H9 (cell line): ENCODE measurements at regions not wholly inside any gene's neighbourhood (a gene's known extent, or its start where the extent isn't known, plus 50 kb on each side); places are given as distances from the start of the nearest gene placed in this dataset.

Experiments
- DNase-seq: peaks from one replicate; pipeline ENCODE4 v3.0.0-alpha.2; 2017
- H2AFZ ChIP-seq: one replicate; pipeline ENCODE4 v1.6.1; 2013; ENCODE audit warnings: mild to moderate bottlenecking, low read length, control low read depth, moderate library complexity
- H2AK5ac ChIP-seq: 2 replicates; pipeline ENCODE4 v1.6.1; 2013; ENCODE audit warnings: low read length, control low read depth, mixed read lengths; ENCODE audit not compliant: insufficient read length
- H2BK120ac ChIP-seq: one replicate; pipeline ENCODE4 v1.6.1; 2013; ENCODE audit warnings: low read depth, mild to moderate bottlenecking, low read length, control low read depth, inconsistent platforms; ENCODE audit not compliant: poor library complexity, severe bottlenecking
- H2BK12ac ChIP-seq: 2 replicates; pipeline ENCODE4 v1.6.1; 2013; ENCODE audit warnings: low read length, control low read depth, mixed read lengths, low read depth; ENCODE audit not compliant: insufficient read length
- H2BK15ac ChIP-seq: 2 replicates; pipeline ENCODE4 v1.6.1; 2013; ENCODE audit warnings: low read depth, low read length, control low read depth
- H2BK20ac ChIP-seq: one replicate; pipeline ENCODE4 v1.6.1; 2013; ENCODE audit warnings: low read depth, mild to moderate bottlenecking, low read length, control low read depth, inconsistent platforms; ENCODE audit not compliant: poor library complexity, severe bottlenecking
- H2BK5ac ChIP-seq: 2 replicates; pipeline ENCODE4 v1.6.1; 2013; ENCODE audit warnings: low read length, control low read depth, mixed read lengths; ENCODE audit not compliant: insufficient read length
- H3K14ac ChIP-seq: 2 replicates; pipeline ENCODE4 v1.6.1; 2013; ENCODE audit warnings: low read length, control low read depth; ENCODE audit not compliant: insufficient read depth
- H3K18ac ChIP-seq: 2 replicates; pipeline ENCODE4 v1.6.1; 2013; ENCODE audit warnings: low read depth, mild to moderate bottlenecking, mixed read lengths, low read length, control low read depth; ENCODE audit not compliant: insufficient read length
- H3K23ac ChIP-seq: 2 replicates; pipeline ENCODE4 v1.6.1; 2013; ENCODE audit warnings: low read length, control low read depth, mixed read lengths, low read depth; ENCODE audit not compliant: insufficient read length
- H3K23me2 ChIP-seq: 2 replicates; pipeline ENCODE4 v1.6.1; 2013; ENCODE audit warnings: low read depth, mild to moderate bottlenecking, mixed read lengths, low read length, control low read depth; ENCODE audit not compliant: insufficient read length, poor library complexity, severe bottlenecking
- H3K27ac ChIP-seq: 2 replicates; pipeline ENCODE4 v1.5.1; 2013; ENCODE audit warnings: low read length, control low read depth, mixed read lengths, low read depth; ENCODE audit not compliant: insufficient read length
- H3K27me3 ChIP-seq: 2 replicates; pipeline ENCODE4 v1.6.1; 2013; ENCODE audit warnings: low read length, control low read depth, inconsistent platforms; ENCODE audit not compliant: insufficient read depth
- H3K4ac ChIP-seq: 2 replicates; pipeline ENCODE4 v1.6.1; 2013; ENCODE audit warnings: low read depth, mild to moderate bottlenecking, control low read depth, inconsistent platforms, low read length, moderate library complexity
- H3K4me1 ChIP-seq: 2 replicates; pipeline ENCODE4 v1.6.1; 2013; ENCODE audit warnings: low read length, control low read depth, inconsistent platforms; ENCODE audit not compliant: insufficient read depth
- H3K4me2 ChIP-seq: 2 replicates; pipeline ENCODE4 v1.6.1; 2013; ENCODE audit warnings: low read length, control low read depth, mixed read lengths; ENCODE audit not compliant: insufficient read length, insufficient read depth
- H3K56ac ChIP-seq: 2 replicates; pipeline ENCODE4 v1.6.1; 2013; ENCODE audit warnings: low read depth, mild to moderate bottlenecking, mixed read lengths, low read length, control low read depth; ENCODE audit not compliant: insufficient read length
- H3K79me1 ChIP-seq: 2 replicates; pipeline ENCODE4 v1.6.1; 2013; ENCODE audit warnings: low read depth, mild to moderate bottlenecking, moderate library complexity, low read length, control low read depth, inconsistent platforms; ENCODE audit not compliant: insufficient read depth, poor library complexity, severe bottlenecking
- H3K79me2 ChIP-seq: 2 replicates; pipeline ENCODE4 v1.6.1; 2013; ENCODE audit warnings: low read length, control low read depth, inconsistent platforms; ENCODE audit not compliant: insufficient read depth
- H3K9ac ChIP-seq: 2 replicates; pipeline ENCODE4 v1.6.1; 2013; ENCODE audit warnings: low read length, control low read depth, mixed read lengths; ENCODE audit not compliant: insufficient read length; ENCODE audit errors: extremely low read depth
- H3K9me3 ChIP-seq: one replicate; pipeline ENCODE4 v1.6.1; 2013; ENCODE audit warnings: low read depth, low read length, inconsistent platforms; ENCODE audit not compliant: control insufficient read depth
- H3T11ph ChIP-seq: one replicate; pipeline ENCODE4 v1.6.1; 2013; ENCODE audit warnings: mild to moderate bottlenecking, low read length, control low read depth, inconsistent platforms
- H4K20me1 ChIP-seq: one replicate; pipeline ENCODE4 v1.6.1; 2013; ENCODE audit not compliant: control insufficient read depth, insufficient read length, insufficient read depth
- H4K5ac ChIP-seq: 2 replicates; pipeline ENCODE4 v1.6.1; 2013; ENCODE audit warnings: low read depth, mild to moderate bottlenecking, mixed read lengths, low read length, control low read depth; ENCODE audit not compliant: insufficient read length
- H4K8ac ChIP-seq: replicated peaks from 2 replicates; pipeline ENCODE4 v1.6.1; 2013; ENCODE audit warnings: low read length, control low read depth, mixed read lengths, low read depth; ENCODE audit not compliant: insufficient read length
- H4K91ac ChIP-seq: 2 replicates; pipeline ENCODE4 v1.6.1; 2013; ENCODE audit warnings: low read depth, mild to moderate bottlenecking, moderate library complexity, mixed read lengths, low read length, control low read depth; ENCODE audit not compliant: insufficient read length
- H3K27ac Mint-ChIP-seq, 3 experiments: 2 replicates in 2 of 3; 3 replicates in 1 of 3; pipeline ENCODE4 v1.8.0; 2020 to 2021; ENCODE audit warnings: mixed read lengths in 3 of 3, mild to moderate bottlenecking in 1 of 3, moderate library complexity in 1 of 3
- H3K27me3 Mint-ChIP-seq: 2 replicates; pipeline ENCODE4 v1.8.0; 2021; ENCODE audit warnings: low read depth, mild to moderate bottlenecking, moderate library complexity, mixed read lengths
- H3K36me3 Mint-ChIP-seq, 3 experiments: 2 replicates in 2 of 3; 3 replicates in 1 of 3; pipeline ENCODE4 v1.8.0; 2020 to 2021; ENCODE audit warnings: low read depth in 3 of 3, mixed read lengths in 3 of 3; ENCODE audit not compliant: insufficient read depth in 1 of 3
- H3K4me1 Mint-ChIP-seq, 2 experiments: 2 replicates each; pipeline ENCODE4 v1.8.0; 2020; ENCODE audit warnings: mixed read lengths in 2 of 2
- H3K4me3 Mint-ChIP-seq, 2 experiments: 2 replicates in 1 of 2; 3 replicates in 1 of 2; pipeline ENCODE4 v1.8.0; 2020 to 2021; ENCODE audit warnings: mild to moderate bottlenecking in 2 of 2, mixed read lengths in 2 of 2, moderate library complexity in 1 of 2
- H3K9me3 Mint-ChIP-seq, 2 experiments: 2 replicates in 1 of 2; 3 replicates in 1 of 2; pipeline ENCODE4 v1.8.0; 2020; ENCODE audit warnings: mild to moderate bottlenecking in 2 of 2, mixed read lengths in 2 of 2, moderate library complexity in 1 of 2
- CTCF ChIP-seq: fragments of 200-600 bp; sonication (generic); conservative IDR thresholded peaks from 3 replicates; pipeline ENCODE4 v1.8.0; 2021; ENCODE audit warnings: antibody characterized with exemption, mild to moderate bottlenecking
- WGBS: extraction: QIAGEN DNeasy Blood & Tissue Kit; methylation state at CpG from one replicate; pipeline ENCODE4 v1.1.7; 2013; ENCODE audit warnings: missing lambda C conversion rate, low lambda C conversion rate, mixed read lengths; ENCODE audit not compliant: insufficient read length; ENCODE audit errors: extremely low coverage; 5-methylcytosine and 5-hydroxymethylcytosine counted together

- H3K27ac ChIP-seq = no peak overlapping the region
- no peak overlapping the region for H3T11ph ChIP-seq
- H3K79me2 ChIP-seq = no peaks in the 10 kb centered on the region
- no peak overlapping the region for H3K9ac ChIP-seq
- no peak overlapping the region for H2AFZ ChIP-seq
- Mint-ChIP-seq H3K36me3 (no peaks in the 10 kb centered on the region), H3K4me3 (no peak overlapping the region), H3K27ac (no peak overlapping the region), H3K27me3 (no peaks in the 10 kb centered on the region; the same call in 1 of the 2 replicates), H3K4me1 (peaks cover 0 to 4% of the 10 kb centered on the region in 2 experiments; a peak in 1 of 4 replicates), H3K9me3 (no peaks in the 10 kb centered on the region)
- H3K9me3 ChIP-seq = no peaks in the 10 kb centered on the region
- no peak overlapping the region for H2BK12ac ChIP-seq
- no peak overlapping the region for H2BK20ac ChIP-seq
- H2BK15ac ChIP-seq = no peak overlapping the region
- no CpG with 5 or more reads among the region's 2 CpGs for WGBS
- no peak overlapping the region for H2AK5ac ChIP-seq
- no peak overlapping the region for H3K4me2 ChIP-seq
- no peak overlapping the region for H2BK120ac ChIP-seq
- H3K4ac ChIP-seq = no peak overlapping the region
- H3K4me1 ChIP-seq = no peaks in the 10 kb centered on the region
- H3K23ac ChIP-seq = no peak overlapping the region
- H4K8ac ChIP-seq = no peak overlapping the region
- H3K23me2 ChIP-seq = no peaks in the 10 kb centered on the region
- H4K5ac ChIP-seq = no peak overlapping the region
- DNase-seq = no peak
- H4K20me1 ChIP-seq = no peaks in the 10 kb centered on the region
- H4K91ac ChIP-seq = no peak overlapping the region
- H2BK5ac ChIP-seq = no peak overlapping the region
- H3K27me3 ChIP-seq = no peaks in the 10 kb centered on the region
- H3K56ac ChIP-seq = no peak overlapping the region
- no peak for TF ChIP-seq CTCF
- H3K79me1 ChIP-seq = no peaks in the 10 kb centered on the region
- no peak overlapping the region for H3K14ac ChIP-seq
- H3K18ac ChIP-seq = no peak overlapping the region
Observed at GRCh38 chr20:52280407-52280806, 88.8 kb upstream of the ZFP64 start.
